ENCODE measurements at regions not wholly inside any gene's neighbourhood (a gene's known extent, or its start where the extent isn't known, plus 50 kb on each side); places are given as distances from the start of the nearest gene placed in this dataset.

DNA sequence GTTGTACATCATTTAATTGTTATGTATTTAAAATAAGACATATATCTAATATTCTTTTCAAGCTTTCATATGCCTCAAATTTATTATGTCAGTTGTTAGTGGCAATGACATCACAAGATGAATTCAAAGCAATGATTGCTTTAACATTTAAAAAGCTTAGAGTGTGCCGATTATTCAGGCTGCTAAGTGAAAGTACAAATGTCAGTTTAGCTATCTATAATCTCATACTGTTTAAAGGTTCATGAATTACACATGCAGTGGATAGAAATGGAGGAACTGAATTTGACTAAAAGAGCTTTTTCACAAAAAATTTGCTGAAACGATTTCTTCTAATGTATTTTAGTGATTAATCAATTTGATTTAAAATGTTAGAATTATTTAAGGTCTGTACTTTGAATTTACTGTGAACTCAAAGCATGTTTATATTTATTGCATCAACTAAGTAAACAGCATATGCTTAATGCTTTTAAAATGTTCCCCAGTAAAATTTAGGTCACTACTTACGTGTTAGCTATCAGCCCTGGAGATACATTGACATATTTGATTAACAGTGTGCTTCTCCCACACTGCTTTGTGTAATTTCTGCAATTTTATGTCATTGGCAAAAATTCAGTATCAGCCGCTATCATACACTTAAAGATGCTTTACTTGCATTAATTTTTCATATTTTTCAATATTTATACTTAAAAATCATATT lies 334.9 kb downstream of the PARP8 start:
- Histone ChIP-seq H3K4me3 (no peak overlapping the region), H3K27ac (no peak overlapping the region)
- no peak for TF ChIP-seq CTCF (IDR thresholded peaks at IDR 0.05)
- DNase-seq (ENCODE audit: low spot score) = no peak

DNA sequence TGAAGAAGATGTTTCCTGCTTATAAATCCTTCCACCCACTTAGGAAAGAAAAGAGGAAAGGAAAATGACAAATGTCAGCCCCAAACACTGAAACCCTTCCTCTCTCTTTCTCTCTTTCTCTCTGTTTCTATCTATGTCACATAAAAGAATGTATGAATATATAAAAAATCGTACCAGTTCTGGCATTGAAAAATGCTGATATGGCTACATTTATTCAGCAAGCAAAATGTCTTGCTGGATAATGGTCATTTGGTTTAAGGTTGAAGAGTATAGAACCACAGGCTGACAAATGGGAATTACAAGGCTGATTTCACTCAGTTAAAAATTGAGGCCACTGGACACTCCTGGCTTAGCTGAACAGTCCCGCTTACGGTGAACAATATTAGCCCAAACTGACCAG lies 335.9 kb downstream of the PARP8 start:
- no peak for DNase-seq (ENCODE audit: low spot score)
- no peak overlapping the region for H3K27ac ChIP-seq
- no peak for TF ChIP-seq CTCF (IDR thresholded peaks at IDR 0.05)

GRCh38 chr5:51013036-51013435 lies 346.6 kb downstream of the PARP8 start:
- H3K27ac ChIP-seq = no peak overlapping the region
- no peak overlapping the region for H3K4me3 ChIP-seq
- TF ChIP-seq CTCF (IDR thresholded peaks at IDR 0.05) = no peak
- DNase-seq (ENCODE audit: low spot score) = no peak

More for the DNA sequence above, 335.9 kb downstream of the PARP8 start:
- H3K4me3 ChIP-seq = no peak overlapping the region

- H3K27ac ChIP-seq = no peak overlapping the region
- H3K4me3 ChIP-seq = no peak overlapping the region
- no peak for DNase-seq (ENCODE audit: low spot score)
- TF ChIP-seq CTCF (IDR thresholded peaks at IDR 0.05) = no peak
Observed at GRCh38 chr5:51018423-51018822, 352.0 kb downstream of the PARP8 start.

DNA sequence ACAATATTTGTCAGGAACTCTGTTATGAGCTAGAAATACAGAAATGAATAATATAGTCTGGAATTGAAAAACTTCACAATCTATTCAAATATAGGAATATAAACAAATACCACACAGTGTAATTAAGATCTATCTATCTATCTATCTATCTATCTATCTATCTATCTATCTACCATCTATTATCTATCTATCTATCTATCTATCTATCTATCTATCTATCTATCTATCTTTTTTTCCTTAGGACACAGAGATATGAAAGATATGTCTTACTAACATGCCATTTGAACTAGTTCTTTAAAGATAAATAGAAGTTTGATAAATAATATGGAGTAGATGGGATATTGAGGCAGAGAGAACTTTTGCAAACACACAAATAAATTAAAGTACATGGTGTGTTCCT lies 357.8 kb downstream of the PARP8 start:
- H3K4me3 ChIP-seq = no peak overlapping the region
- no peak overlapping the region for H3K27ac ChIP-seq
- DNase-seq (ENCODE audit: low spot score) = no peak
- no peak for TF ChIP-seq CTCF (IDR thresholded peaks at IDR 0.05)

DNA sequence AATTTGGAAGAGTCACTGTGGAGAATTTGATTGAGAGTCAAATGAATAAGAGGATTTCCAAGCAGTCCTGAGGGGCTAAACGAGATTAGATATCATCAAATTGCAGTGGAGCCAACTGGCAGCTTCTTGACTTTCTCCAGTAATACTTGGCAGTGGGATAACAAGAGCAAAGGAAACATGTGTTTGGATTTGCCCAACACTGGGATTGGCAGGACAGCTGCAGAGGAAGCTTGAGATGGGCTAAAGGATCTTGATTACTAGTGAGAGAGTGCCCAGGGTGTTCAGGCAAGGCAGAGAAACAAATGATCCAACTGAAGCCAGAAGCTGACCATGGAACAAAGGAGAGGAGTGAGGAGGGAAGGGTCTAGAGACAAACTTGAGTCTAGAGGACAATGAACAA lies 356.0 kb upstream of the ISL1 start:
- H3K27ac ChIP-seq = no peak overlapping the region
- no peak overlapping the region for H3K4me3 ChIP-seq
- DNase-seq (ENCODE audit: low spot score) = no peak
- no peak for TF ChIP-seq CTCF (IDR thresholded peaks at IDR 0.05)

DNA sequence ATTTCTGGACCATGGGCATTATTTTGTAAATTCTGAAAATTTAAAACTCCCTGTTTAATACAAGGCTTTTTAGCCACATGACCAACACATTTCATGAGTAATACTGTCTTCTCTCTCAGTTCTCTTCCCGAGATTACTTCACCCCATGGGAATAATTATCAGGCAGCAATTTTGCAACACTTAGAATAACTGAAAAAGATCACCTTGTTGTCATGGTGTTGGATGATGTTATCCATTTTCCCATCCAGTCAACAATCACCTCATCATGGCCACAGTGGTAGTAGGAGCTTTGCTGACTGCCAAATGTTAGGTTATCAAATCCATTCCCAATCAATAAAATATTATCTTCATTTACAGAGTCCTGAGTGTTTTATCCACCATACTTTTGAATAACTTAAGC lies 354.9 kb upstream of the ISL1 start:
- no peak for DNase-seq (ENCODE audit: low spot score)
- Histone ChIP-seq H3K27ac (no peak overlapping the region), H3K4me3 (no peak overlapping the region)
- no peak for TF ChIP-seq CTCF (IDR thresholded peaks at IDR 0.05)
